H1 (cell line): ENCODE measurements at regions not wholly inside any gene's neighbourhood (a gene's known extent, or its start where the extent isn't known, plus 50 kb on each side); places are given as distances from the start of the nearest gene placed in this dataset.

Experiments
- CTCF ChIA-PET: fragments of 300-600 bp; sonication (Branson Sonifier 250); formaldehyde crosslinking; loops from one replicate; lab custom pipeline; 2021; ENCODE audit not compliant: partially characterized antibody; lab: Charles Lee
- POLR2A ChIA-PET: fragments of 300-600 bp; sonication (Branson Sonifier 250); formaldehyde crosslinking; loops from one replicate; lab custom pipeline; 2021; ENCODE audit warnings: inconsistent platforms; ENCODE audit not compliant: partially characterized antibody; lab: Charles Lee
- DNase-seq, 2 experiments: peaks; one replicate each; pipeline versions ENCODE4 v3.0.0 to v3.0.0-alpha.2; 2010 to 2022; ENCODE audit warnings: low spot score in 2 of 2, low read depth in 1 of 2, mixed read lengths in 1 of 2
- FAIRE-seq: peaks from 2 replicates; lab custom pipeline; 2011; peaks lifted over from hg19 to GRCh38; lab: Jason Lieb, UNC
- H2AFZ ChIP-seq: 2 replicates; pipeline ENCODE4 v1.8.1; 2012; ENCODE audit warnings: low read length, inconsistent platforms
- H2AK5ac ChIP-seq: 2 replicates; pipeline ENCODE4 v1.6.1; 2013; ENCODE audit warnings: low read depth, low read length
- H2BK120ac ChIP-seq: replicated peaks from 2 replicates; pipeline ENCODE3; 2013; ENCODE audit warnings: low read depth, low read length, inconsistent platforms
- H2BK12ac ChIP-seq: 2 replicates; pipeline ENCODE4 v1.6.1; 2013; ENCODE audit warnings: low read depth, low read length
- H2BK15ac ChIP-seq: 2 replicates; pipeline ENCODE4 v1.6.1; 2013; ENCODE audit warnings: low read length
- H2BK20ac ChIP-seq: 2 replicates; pipeline ENCODE4 v1.6.1; 2013; ENCODE audit warnings: low read length
- H2BK5ac ChIP-seq: 2 replicates; pipeline ENCODE4 v1.6.1; 2013; ENCODE audit warnings: low read depth, low read length
- H3K14ac ChIP-seq: 2 replicates; pipeline ENCODE4 v1.6.1; 2013; ENCODE audit warnings: inconsistent platforms; ENCODE audit not compliant: insufficient read length
- H3K18ac ChIP-seq: 2 replicates; pipeline ENCODE4 v1.6.1; 2013; ENCODE audit warnings: low read length; ENCODE audit errors: extremely low read depth
- H3K23ac ChIP-seq: 2 replicates; pipeline ENCODE4 v1.6.1; 2013; ENCODE audit warnings: inconsistent platforms; ENCODE audit not compliant: insufficient read length
- H3K23me2 ChIP-seq: 2 replicates; pipeline ENCODE4 v1.6.1; 2013; ENCODE audit warnings: low read depth, low read length
- H3K27ac ChIP-seq: 2 replicates; pipeline ENCODE4 v1.6.1; 2011; ENCODE audit warnings: low read depth, low read length, inconsistent platforms
- H3K27me3 ChIP-seq, 4 experiments: replicated peaks in 1 of 4; 1 replicate in 1 of 4; 2 replicates in 3 of 4; pipeline versions ENCODE4 v1.6.1 to v1.8.1; 2011 to 2013; ENCODE audit warnings: low read length in 3 of 4, mild to moderate bottlenecking in 3 of 4, inconsistent platforms in 2 of 4, mixed read lengths in 2 of 4, moderate library complexity in 1 of 4; ENCODE audit not compliant: control insufficient read depth in 3 of 4, insufficient read depth in 3 of 4; ENCODE audit errors: extremely low read depth in 1 of 4
- H3K36me3 ChIP-seq, 4 experiments: 2 replicates each; pipeline versions ENCODE4 v1.6.1 to v1.8.1; 2011 to 2013; ENCODE audit warnings: mild to moderate bottlenecking in 4 of 4, low read length in 3 of 4, moderate library complexity in 2 of 4, control low read depth in 1 of 4, inconsistent platforms in 1 of 4; ENCODE audit not compliant: insufficient read depth in 4 of 4, control insufficient read depth in 2 of 4
- H3K4ac ChIP-seq: replicated peaks from 2 replicates; pipeline ENCODE3; 2013; ENCODE audit warnings: low read length, low read depth, mixed read lengths, inconsistent platforms; ENCODE audit not compliant: insufficient read length
- H3K4me1 ChIP-seq, 4 experiments: replicated peaks in 1 of 4; 1 replicate in 1 of 4; 2 replicates in 3 of 4; pipeline versions ENCODE4 v1.6.1 to v1.8.1; 2011 to 2013; ENCODE audit warnings: low read length in 3 of 4, inconsistent platforms in 2 of 4, mixed read lengths in 1 of 4; ENCODE audit not compliant: insufficient read depth in 4 of 4, control insufficient read depth in 3 of 4
- H3K4me2 ChIP-seq, 2 experiments: 2 replicates each; pipeline versions ENCODE4 v1.6.1 to v1.8.1; 2011 to 2013; ENCODE audit warnings: low read depth in 2 of 2, low read length in 2 of 2, control low read depth in 1 of 2, inconsistent platforms in 1 of 2, mild to moderate bottlenecking in 1 of 2; ENCODE audit not compliant: insufficient read depth in 1 of 2
- H3K4me3 ChIP-seq, 4 experiments: fragments of 200-600, 300-600 bp in 1 of 4; sonication (generic), shearing (Covaris generic), sonication (Bioruptor Twin) in 1 of 4; 2 replicates each; pipeline versions ENCODE4 v1.5.1 to v1.8.1; 2011 to 2016; ENCODE audit warnings: low read length in 4 of 4, low read depth in 3 of 4, control low read depth in 2 of 4, inconsistent platforms in 2 of 4, mild to moderate bottlenecking in 2 of 4, mixed read lengths in 1 of 4, moderate library complexity in 1 of 4; ENCODE audit not compliant: insufficient read depth in 2 of 4; ENCODE audit errors: extremely low read depth in 1 of 4
- H3K56ac ChIP-seq: replicated peaks from 2 replicates; pipeline ENCODE3; 2013; ENCODE audit warnings: low read depth, mild to moderate bottlenecking, mixed read lengths, low read length, inconsistent platforms; ENCODE audit not compliant: insufficient read length
- H3K79me1 ChIP-seq: 2 replicates; pipeline ENCODE4 v1.6.1; 2013; ENCODE audit warnings: low read depth, low read length, control low read depth
- H3K79me2 ChIP-seq, 2 experiments: 2 replicates each; pipeline versions ENCODE4 v1.6.1 to v1.8.1; 2012 to 2013; ENCODE audit warnings: low read length in 2 of 2, mild to moderate bottlenecking in 2 of 2, inconsistent platforms in 1 of 2; ENCODE audit not compliant: insufficient read depth in 2 of 2, control insufficient read depth in 1 of 2
- H3K9ac ChIP-seq, 4 experiments: replicated peaks in 1 of 4; 1 replicate in 1 of 4; 2 replicates in 3 of 4; pipeline versions ENCODE4 v1.6.1 to v1.8.1; 2011 to 2013; ENCODE audit warnings: low read depth in 3 of 4, low read length in 3 of 4, control low read depth in 2 of 4, mild to moderate bottlenecking in 2 of 4, moderate library complexity in 2 of 4, inconsistent platforms in 1 of 4; ENCODE audit errors: extremely low read depth in 1 of 4
- H3K9me3 ChIP-seq, 2 experiments: 2 replicates each; pipeline versions ENCODE4 v1.6.1 to v1.8.1; 2012 to 2013; ENCODE audit warnings: mild to moderate bottlenecking in 2 of 2, moderate library complexity in 2 of 2, control low read depth in 1 of 2, inconsistent platforms in 1 of 2, low read depth in 1 of 2, low read length in 1 of 2, mixed read lengths in 1 of 2; ENCODE audit not compliant: insufficient read depth in 2 of 2
- H4K20me1 ChIP-seq, 2 experiments: replicated peaks in 1 of 2; 2 replicates each; pipeline versions ENCODE3 to v1.8.1; 2011 to 2013; ENCODE audit warnings: inconsistent platforms in 2 of 2, low read length in 2 of 2, mild to moderate bottlenecking in 1 of 2; ENCODE audit not compliant: insufficient read depth in 2 of 2, control insufficient read depth in 1 of 2
- H4K5ac ChIP-seq: 2 replicates; pipeline ENCODE4 v1.6.1; 2013; ENCODE audit warnings: low read length, low read depth, mixed read lengths, inconsistent platforms; ENCODE audit not compliant: insufficient read length
- H4K8ac ChIP-seq: 2 replicates; pipeline ENCODE4 v1.8.0; 2013; ENCODE audit warnings: mild to moderate bottlenecking, moderate library complexity, low read length, inconsistent platforms; ENCODE audit not compliant: insufficient read depth; ENCODE audit errors: extremely low read depth
- H4K91ac ChIP-seq: replicated peaks from 2 replicates; pipeline ENCODE3; 2013; ENCODE audit warnings: low read length, mixed read lengths, inconsistent platforms; ENCODE audit not compliant: insufficient read length
- ATF3 ChIP-seq: IDR thresholded peaks from 2 replicates; pipeline ENCODE4 v1.6.1; 2011; ENCODE audit warnings: low read depth, mild to moderate bottlenecking, low read length; ENCODE audit not compliant: insufficient read depth
- CBX5 ChIP-seq: fragments of 300-800, 300-1000 bp; sonication (generic); IDR thresholded peaks from 2 replicates; pipeline ENCODE4 v1.7.1; 2016; ENCODE audit warnings: antibody characterized with exemption, low read length, low read depth
- CTBP2 ChIP-seq: IDR thresholded peaks from 2 replicates; pipeline ENCODE4 v1.7.0; 2011; ENCODE audit warnings: borderline replicate concordance, mild to moderate bottlenecking, moderate library complexity, mixed read lengths, low read length; ENCODE audit not compliant: insufficient read depth, insufficient read length
- GABPA ChIP-seq: IDR thresholded peaks from 2 replicates; pipeline ENCODE4 v1.6.1; 2011; ENCODE audit warnings: mild to moderate bottlenecking, low read length, moderate library complexity, borderline replicate concordance; ENCODE audit not compliant: insufficient read depth
- NANOG ChIP-seq: IDR thresholded peaks from 2 replicates; pipeline ENCODE4 v1.6.1; 2011; ENCODE audit warnings: low read length, low read depth, mild to moderate bottlenecking, inconsistent platforms; ENCODE audit not compliant: insufficient read depth, poor library complexity, severe bottlenecking
- RBBP5 ChIP-seq: IDR thresholded peaks from 2 replicates; pipeline ENCODE4 v1.7.1; 2012; ENCODE audit warnings: low read depth, mild to moderate bottlenecking, inconsistent platforms, low read length, moderate library complexity, borderline replicate concordance
- SP1 ChIP-seq: IDR thresholded peaks from 2 replicates; pipeline ENCODE4 v1.6.1; 2011; ENCODE audit warnings: low read depth, low read length
- SRF ChIP-seq: IDR thresholded peaks from 2 replicates; pipeline ENCODE4 v1.6.1; 2011; ENCODE audit warnings: mild to moderate bottlenecking, low read depth, low read length, moderate library complexity
- TEAD4 ChIP-seq: IDR thresholded peaks from 2 replicates; pipeline ENCODE4 v1.6.1; 2012; ENCODE audit warnings: low read depth, low read length, inconsistent platforms, mixed read lengths
- WGBS, 2 experiments: shearing (Covaris generic) in 1 of 2; methylation state at CpG; one replicate each; pipeline versions ENCODE4 v1.1.6 to v1.1.7; 2013 to 2015; ENCODE audit warnings: low lambda C conversion rate in 2 of 2, mixed read lengths in 2 of 2, inconsistent platforms in 1 of 2, low coverage in 1 of 2, missing lambda C conversion rate in 1 of 2; ENCODE audit not compliant: insufficient replicate concordance in 2 of 2, insufficient coverage in 1 of 2, insufficient read length in 1 of 2; ENCODE audit errors: extremely low coverage in 1 of 2, missing lambda C conversion rate in 1 of 2; 5-methylcytosine and 5-hydroxymethylcytosine counted together

DNA sequence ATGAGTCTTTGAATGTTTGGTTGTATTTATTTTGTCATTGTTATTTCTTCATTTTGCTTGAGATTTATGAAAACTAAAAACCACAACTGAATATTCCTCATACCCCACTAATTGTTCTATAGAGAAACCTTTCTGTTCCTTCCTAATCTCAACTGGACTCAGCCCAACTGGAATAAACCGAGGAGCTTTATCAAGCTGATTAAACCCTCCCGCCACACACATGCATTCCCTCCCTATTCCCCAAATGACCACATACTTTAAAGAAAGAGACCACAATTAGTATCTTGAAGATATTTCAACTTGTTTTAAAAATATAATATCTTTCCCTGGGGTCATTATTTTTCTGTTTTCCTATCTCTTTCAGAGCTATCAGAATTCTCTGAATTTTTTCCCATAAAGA is 107.5 kb downstream of the OSR1 start:
- Histone ChIP-seq H3K23me2 (no peaks in the 10 kb centered on the region), H3K4me2 (no peak overlapping the region), H3K4me1 (no peaks in the 10 kb centered on the region), H3K23ac (no peak overlapping the region), H4K20me1 (no peaks in the 10 kb centered on the region), H3K79me2 (no peaks in the 10 kb centered on the region), H3K56ac (no peak overlapping the region), H3K18ac (no peak overlapping the region), H2BK120ac (no peak overlapping the region), H3K4ac (no peak overlapping the region), H4K5ac (no peak overlapping the region), H2BK15ac (no peak overlapping the region), H3K9me3 (no peaks in the 10 kb centered on the region), H3K79me1 (no peaks in the 10 kb centered on the region), H4K8ac (no peak overlapping the region), H2BK12ac (no peak overlapping the region), H3K9ac (no peak overlapping the region), H3K4me3 (no peak overlapping the region), H3K27me3 (no peaks in the 10 kb centered on the region), H2BK5ac (no peak overlapping the region), H4K91ac (no peak overlapping the region), H2AFZ (no peak overlapping the region), H3K14ac (no peak overlapping the region), H3K36me3 (no peaks in the 10 kb centered on the region), H3K27ac (no peak overlapping the region), H2AK5ac (no peak overlapping the region), H2BK20ac (no peak overlapping the region)
- CTCF ChIA-PET, result interaction anchor here (0.5 to 1.1 kb wide), 2 partner anchors 13 to 1076 kb away, joined by 4 to 5 read pairs; no protein-coding TSS in a partner anchor
- no peak for DNase-seq
- POLR2A ChIA-PET, result no interaction called here
- no peak for FAIRE-seq
- 86% methylated on average over 2 of the region's 2 CpGs; no CpG with 5 or more reads in 1 of the 2 experiments for WGBS, 2 experiments
- TF ChIP-seq CBX5 (no peak), RBBP5 (no peak), SRF (no peak), NANOG (no peak), SP1 (no peak), GABPA (no peak), CTBP2 (no peak), TEAD4 (no peak), ATF3 (no peak)
- TF ChIP-seq, all 59 proteins: peak for 0
